Cardiac septum (tissue), 1 donor: ENCODE measurements at regions not wholly inside any gene's neighbourhood (a gene's known extent, or its start where the extent isn't known, plus 50 kb on each side); places are given as distances from the start of the nearest gene placed in this dataset.
A peak's percentile ranks its signal among the peaks of the same experiment; 100 is the strongest.

Source experiments
- DNase-seq: peaks from one replicate; pipeline ENCODE4 v3.0.0-alpha.2; 2020; ENCODE audit warnings: low spot score
- intact Hi-C: fragments of 100-400 bp; cut with DNase I; formaldehyde crosslinking; loops from one replicate; pipeline ENCODE4 v1.14.0; 2022
- donor health status: DM: no; HTN: no; CAD: no.

GRCh38 chr10:65496541-65496940, 1429.3 kb upstream of the LRRTM3 start:
- intact Hi-C loops, result no loop called here
- DNase-seq, result no peak

DNA sequence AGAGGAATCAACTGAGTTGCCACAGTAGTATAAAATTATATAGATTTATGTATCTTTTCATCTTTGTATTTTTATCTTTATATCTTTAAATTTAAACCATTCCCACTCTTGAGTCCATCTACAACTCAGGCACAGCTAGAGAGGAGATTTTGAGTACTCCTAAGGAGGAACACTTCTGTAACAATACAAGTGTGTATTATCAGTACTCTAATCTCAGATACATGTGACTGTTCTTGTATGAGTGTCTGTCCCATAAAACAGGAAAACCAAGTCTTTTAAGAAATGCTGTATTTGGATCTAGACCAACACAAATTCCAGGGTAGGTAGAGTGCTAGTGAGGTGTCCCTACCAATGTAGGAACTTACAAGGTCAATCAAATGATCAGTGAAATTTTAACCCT, 1428.0 kb upstream of the LRRTM3 start:
- DNase-seq, result no peak
- intact Hi-C loops, result no loop called here

DNA sequence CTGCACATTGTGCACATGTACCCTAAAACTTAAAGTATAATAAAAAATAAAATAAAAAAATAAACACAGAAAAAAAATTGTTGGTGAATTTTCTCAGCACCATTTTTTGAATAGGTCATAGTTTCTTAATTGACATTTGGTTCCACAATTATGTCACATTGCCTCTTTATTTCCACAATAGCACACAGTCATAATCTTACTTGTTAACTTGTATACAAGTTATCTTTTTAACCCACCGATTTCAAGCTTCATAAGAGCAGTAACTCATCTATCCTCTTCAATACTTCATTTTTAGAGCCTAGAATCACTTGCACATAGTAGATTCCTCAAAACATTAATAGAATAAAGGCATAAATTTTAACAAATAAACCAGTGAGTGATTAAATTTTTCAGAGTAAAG, 1425.1 kb upstream of the LRRTM3 start:
- intact Hi-C loops, result no loop called here

DNA sequence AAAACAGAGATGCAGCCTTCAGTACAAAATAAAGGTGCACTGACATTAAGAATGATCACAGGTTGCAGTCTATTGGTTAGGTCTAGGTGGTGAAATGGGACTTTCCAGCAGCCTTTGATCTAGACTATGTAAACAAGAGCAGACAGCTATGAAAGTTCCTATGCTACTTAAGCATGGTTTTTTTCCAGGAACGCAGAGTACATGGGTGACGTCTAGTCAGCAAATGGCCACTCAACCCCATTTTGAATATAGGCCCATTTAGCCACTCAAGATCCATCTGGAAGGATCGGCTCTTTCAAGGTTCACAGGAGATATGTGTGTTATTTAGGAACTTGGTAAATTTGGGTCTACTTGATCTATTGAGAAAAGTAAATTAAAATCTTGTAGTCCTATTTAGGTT, 1424.6 kb upstream of the LRRTM3 start:
- intact Hi-C loops, result no loop called here
- no peak for DNase-seq

More for the DNA sequence above, 1425.1 kb upstream of the LRRTM3 start:
- DNase-seq, result no peak

- no peak for DNase-seq
- intact Hi-C loops, result no loop called here
These were observed 1407.5 kb upstream of the LRRTM3 start for GRCh38 chr10:65518379-65518778.

DNA sequence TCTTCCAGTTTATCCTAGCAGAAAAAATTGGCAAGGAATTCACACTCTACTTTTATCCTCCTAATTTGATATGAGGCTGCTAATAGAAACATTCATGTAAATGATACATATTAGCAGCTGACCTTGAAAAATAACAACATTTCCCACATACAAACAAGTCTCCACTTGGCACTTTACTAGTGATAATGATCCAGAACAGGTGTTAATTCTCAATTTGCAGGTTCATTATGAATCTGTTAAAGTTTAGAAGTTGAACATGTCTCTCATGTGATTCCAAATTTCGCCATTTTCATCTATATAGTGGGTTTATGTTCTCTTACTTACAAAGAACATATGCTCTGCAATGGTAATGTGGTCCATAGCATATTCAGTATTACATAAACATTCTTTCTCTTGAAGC, 1396.8 kb upstream of the LRRTM3 start:
- no peak for DNase-seq
- intact Hi-C loops, result no loop called here

- DNase-seq, result no peak
- intact Hi-C loops, result no loop called here
These were observed 1394.3 kb upstream of the LRRTM3 start for GRCh38 chr10:65531545-65531944.

- intact Hi-C loops, result no loop called here
- no peak for DNase-seq
These were observed 1391.1 kb upstream of the LRRTM3 start for GRCh38 chr10:65534771-65535170.

DNA sequence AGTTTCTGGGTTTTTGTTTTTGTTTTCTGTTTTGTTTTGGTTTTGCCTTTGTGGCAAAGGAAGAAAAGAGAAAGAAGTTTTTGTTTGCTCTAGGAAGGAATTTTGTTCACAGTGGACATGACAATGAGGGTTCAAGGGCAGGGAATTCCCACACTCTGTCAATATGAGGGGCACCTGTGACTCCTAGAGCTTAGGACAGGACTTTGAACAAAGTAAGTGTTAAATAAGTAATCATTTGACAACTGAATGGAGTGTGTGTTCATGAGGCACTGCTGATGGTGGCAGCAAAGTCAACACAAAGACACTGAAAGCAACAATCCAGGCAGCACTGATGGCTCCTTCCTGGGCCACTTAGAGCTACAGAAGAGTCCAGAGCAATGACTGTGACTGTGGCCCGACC, 1381.1 kb upstream of the LRRTM3 start:
- intact Hi-C loops, result no loop called here
- no peak for DNase-seq

DNA sequence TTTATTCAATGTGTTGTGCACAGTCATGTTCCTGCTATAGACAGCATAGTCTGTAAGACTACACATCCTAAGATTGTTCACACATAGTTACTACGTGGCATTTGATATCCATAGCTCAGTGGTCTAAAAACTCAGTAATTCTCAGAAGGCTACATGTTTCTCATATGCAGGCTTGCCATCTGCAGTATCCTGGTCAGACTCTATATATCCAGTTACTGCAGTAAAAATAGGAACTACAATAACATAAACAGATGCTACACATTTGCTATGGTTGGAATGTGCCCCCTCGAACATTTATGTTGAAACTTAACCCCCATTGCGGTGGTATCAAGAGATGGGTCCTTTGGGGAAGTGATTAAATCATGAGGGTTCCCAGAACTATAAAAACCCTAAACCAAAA, 1377.8 kb upstream of the LRRTM3 start:
- no peak for DNase-seq
- intact Hi-C loops, result no loop called here

DNA sequence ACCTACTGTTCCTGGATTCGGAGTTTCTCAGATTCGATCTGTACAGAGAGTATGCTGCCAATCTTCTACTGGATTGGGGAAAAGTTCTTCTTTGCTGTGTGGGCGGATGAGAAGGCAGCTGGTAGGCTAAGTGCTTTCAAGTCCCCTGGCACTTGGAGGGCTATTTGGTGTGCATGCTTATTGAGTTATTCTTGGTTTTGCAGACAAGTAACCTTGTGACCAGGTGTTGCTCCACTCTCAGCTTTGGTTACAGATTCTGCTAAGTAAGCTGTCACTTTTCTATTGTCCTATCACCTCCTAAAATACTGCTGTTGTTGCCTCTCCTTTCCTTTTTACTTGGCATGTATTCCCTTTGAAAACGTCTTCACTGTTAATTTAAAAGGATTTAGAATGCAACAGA, 1375.1 kb upstream of the LRRTM3 start:
- no peak for DNase-seq
- intact Hi-C loops, result no loop called here

- DNase-seq, result no peak
- intact Hi-C loops, result no loop called here
These were observed 1370.6 kb upstream of the LRRTM3 start for GRCh38 chr10:65555192-65555591.

DNA sequence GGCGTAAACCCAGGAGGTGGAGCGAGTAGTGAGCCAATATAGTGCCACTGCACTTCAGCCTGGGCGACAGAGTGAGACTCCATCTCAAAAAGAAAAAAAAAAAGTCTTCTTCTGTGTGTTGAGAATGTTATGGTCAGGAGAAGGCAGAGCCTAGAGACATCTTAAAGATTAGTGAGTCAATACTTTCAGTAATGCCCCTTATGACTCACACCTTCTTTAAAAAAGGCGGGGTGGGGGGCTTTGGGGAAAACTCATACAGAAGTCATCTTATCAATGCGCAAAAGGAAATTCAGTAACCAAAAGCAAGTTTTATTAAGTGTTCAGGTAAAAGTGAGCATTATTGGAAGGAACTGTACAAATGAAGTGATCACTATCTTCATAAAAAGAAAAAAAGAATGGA, 1369.8 kb upstream of the LRRTM3 start:
- intact Hi-C loops, result no loop called here
- DNase-seq, result no peak

DNA sequence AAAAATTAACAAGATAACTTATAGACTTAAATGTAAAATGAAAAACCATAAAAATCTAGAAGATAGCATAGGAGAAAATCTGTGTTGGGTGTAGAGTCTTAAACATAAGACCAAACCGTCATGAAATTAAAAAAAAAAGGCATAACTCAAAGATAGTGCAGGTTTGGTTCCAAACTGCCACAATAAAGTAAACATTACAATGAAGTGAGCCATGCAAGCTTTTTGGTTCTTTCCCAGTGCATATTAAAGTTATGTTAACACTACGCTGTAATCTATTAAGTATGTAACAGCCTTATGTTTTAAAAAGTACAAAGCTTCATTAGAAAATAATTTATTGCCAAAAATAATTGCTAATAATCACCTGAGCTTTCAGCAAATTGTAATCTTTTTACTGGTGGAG, 1366.5 kb upstream of the LRRTM3 start:
- intact Hi-C loops, result no loop called here
- DNase-seq, result no peak

DNA sequence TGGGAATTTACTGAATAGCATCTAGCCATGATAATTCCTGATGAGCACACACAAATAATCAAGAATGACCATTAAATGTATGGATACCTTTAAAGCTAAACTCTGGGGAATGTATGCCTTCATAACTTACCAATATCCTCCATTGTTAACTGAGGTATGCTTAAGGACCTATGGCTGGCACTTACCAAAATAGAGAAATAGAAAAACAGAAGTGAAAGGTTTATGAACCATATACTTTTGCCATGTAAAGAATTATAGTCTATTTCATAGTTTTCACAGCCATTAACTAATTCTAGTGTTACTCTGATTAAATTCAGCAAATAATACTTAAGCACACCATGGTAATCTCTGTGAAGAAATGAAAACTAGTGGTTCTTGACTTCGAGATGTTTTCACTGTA, 1360.6 kb upstream of the LRRTM3 start:
- no peak for DNase-seq
- intact Hi-C loops, result no loop called here

DNA sequence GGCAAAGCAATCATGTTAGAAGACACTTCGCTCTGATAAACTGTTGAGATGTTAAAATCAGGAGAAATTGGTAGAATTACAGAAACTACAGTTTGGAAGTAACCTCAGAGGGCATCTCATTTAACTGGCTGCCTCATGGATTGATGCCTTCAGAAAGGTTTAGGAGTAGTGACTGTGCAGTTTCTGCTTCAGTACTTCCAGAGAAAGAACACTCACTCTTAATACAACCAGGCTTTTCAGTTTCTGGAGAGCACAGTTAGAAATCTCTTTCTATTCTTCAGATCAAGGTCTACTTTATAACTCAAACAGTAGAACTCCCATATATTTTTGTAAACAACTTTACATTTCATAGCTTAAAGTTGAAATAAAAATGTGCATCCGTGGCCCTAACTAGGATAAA, 1358.9 kb upstream of the LRRTM3 start:
- intact Hi-C loops, result no loop called here

DNA sequence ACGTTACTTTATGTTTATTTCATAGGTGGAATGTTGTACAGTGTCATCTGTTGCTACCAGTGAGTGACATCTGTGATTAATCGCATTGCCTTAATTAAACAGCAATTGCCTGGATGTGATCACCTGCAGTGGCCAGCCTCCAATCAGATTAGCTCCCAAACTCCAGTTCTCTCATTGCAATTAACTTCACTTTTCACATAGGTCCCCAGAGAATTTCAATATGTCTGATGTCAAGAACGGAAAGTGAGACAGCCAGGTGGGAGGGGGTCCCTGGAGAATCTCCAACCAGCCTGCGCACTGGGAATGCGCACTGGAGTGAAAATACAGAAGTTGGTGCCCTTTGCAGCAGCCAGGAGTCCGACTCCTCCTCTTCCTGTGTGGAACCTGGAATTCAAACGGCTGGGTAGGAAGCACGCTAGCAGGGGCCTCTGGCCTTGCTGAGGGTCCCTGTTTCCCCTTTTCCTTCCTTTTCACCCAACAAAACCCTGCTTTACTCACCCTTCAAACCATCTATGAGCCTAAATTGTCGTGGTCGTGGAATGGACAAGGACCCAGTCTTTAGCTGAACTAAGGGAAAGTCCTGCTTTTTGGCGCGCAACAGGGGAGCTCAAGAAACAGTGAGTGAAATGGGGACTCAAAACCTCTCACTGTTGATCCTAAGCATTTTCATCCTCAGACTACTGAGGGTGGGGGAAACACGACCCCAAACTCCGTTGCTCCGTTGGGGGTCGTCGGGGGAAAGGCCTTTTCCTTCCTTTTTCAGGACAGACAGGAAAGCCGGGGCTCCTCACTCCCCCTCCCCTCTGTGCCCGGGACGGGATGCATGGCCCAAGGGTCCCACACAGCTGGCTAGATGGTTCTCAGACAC, 1355.5 kb upstream of the LRRTM3 start:
- peak; percentile 76 for DNase-seq
- intact Hi-C loops, result no loop called here

More for the DNA sequence above, 1358.9 kb upstream of the LRRTM3 start:
- no peak for DNase-seq

DNA sequence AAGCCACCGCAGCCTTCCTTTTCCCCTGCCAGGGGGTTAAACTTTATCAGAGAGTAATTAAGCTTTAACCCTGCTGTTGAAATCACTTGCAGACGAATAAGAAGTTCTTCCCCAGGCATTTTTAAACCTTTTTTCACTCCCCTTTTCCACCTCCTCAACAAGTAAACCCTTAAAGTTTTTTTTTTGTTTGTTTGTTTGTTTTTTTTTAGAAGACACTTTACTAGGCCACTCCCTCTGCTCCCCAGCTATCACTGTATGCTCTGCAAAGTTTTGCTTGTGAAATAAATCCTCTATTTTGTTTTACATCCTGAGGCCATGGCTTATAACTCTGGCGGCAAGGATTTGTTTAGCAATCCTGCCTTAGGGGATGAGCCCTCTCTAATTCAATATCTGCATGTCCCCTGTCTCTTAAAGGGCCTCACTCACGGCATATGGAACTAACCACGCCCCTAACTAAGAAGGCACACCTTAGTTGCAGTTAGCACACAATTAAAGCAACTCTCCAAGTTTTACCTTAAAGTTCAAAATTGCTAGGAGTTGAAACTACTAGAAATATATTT, 1354.7 kb upstream of the LRRTM3 start:
- no peak for DNase-seq
- intact Hi-C loops, result no loop called here

GRCh38 chr10:65581426-65582026, 1344.3 kb upstream of the LRRTM3 start:
- intact Hi-C loops, result no loop called here
- DNase-seq, result no peak

GRCh38 chr10:65602182-65602865, 1323.5 kb upstream of the LRRTM3 start:
- intact Hi-C loops, result no loop called here
- no peak for DNase-seq

- intact Hi-C loops, result no loop called here
- no peak for DNase-seq
These were observed 1314.2 kb upstream of the LRRTM3 start for GRCh38 chr10:65611592-65611991.
